OCI-LY1 (cell line): ENCODE measurements at regions not wholly inside any gene's neighbourhood (a gene's known extent, or its start where the extent isn't known, plus 50 kb on each side); places are given as distances from the start of the nearest gene placed in this dataset.

Source experiments
- CTCF ChIP-seq: fragments of 200-600 bp; sonication (generic), shearing (Covaris generic); IDR thresholded peaks from 2 replicates; pipeline ENCODE4 v1.5.1; 2017; ENCODE audit warnings: mild to moderate bottlenecking, antibody characterized with exemption, low read length, moderate library complexity, mixed read lengths
- EZH2 ChIP-seq: fragments of 200-600 bp; sonication (generic), shearing (Covaris generic); IDR thresholded peaks from 2 replicates; pipeline ENCODE4 v1.8.0; 2017; ENCODE audit warnings: borderline replicate concordance, mixed run types, mild to moderate bottlenecking, antibody characterized with exemption, low read length, moderate library complexity, mixed read lengths

- TF ChIP-seq CTCF (no peak), EZH2 (no peak)
Observed at GRCh38 chr5:29949301-29949872, 1244.1 kb upstream of the CDH6 start.
